Suprapubic skin (tissue), 4 donors: ENCODE measurements at regions not wholly inside any gene's neighbourhood (a gene's known extent, or its start where the extent isn't known, plus 50 kb on each side); places are given as distances from the start of the nearest gene placed in this dataset.
"Not testable (repeated sequence)": the region's sequence is repeated elsewhere in the genome, so short reads cannot be mapped to it uniquely, and the experiment has no call there.

Source experiments
- DNase-seq, 2 donors: peaks; one replicate each; pipeline ENCODE4 v3.0.0-alpha.2; 2019; ENCODE audit warnings: low spot score in 2 of 2
- H3K27ac ChIP-seq: fragments of 200-600 bp; sonication (generic); one replicate; pipeline ENCODE4 v1.5.1; 2019
- H3K27me3 ChIP-seq: fragments of 200-600 bp; sonication (generic); one replicate; pipeline ENCODE4 v1.5.1; 2019
- H3K36me3 ChIP-seq: fragments of 200-600 bp; sonication (generic); one replicate; pipeline ENCODE4 v1.5.1; 2019
- H3K4me1 ChIP-seq: fragments of 200-600 bp; sonication (generic); one replicate; pipeline ENCODE4 v1.5.1; 2019
- H3K4me3 ChIP-seq: fragments of 200-600 bp; sonication (generic); one replicate; pipeline ENCODE4 v1.5.1; 2019; ENCODE audit warnings: mild to moderate bottlenecking
- H3K9me3 ChIP-seq: fragments of 200-600 bp; sonication (generic); one replicate; pipeline ENCODE4 v1.5.1; 2019
- CTCF ChIP-seq, 2 donors: fragments of 200-600 bp in 1 of 2; fragments of 450-650 bp in 1 of 2; sonication (generic) in 1 of 2; IDR thresholded peaks; one replicate each; pipeline ENCODE4 v1.5.1; 2016 to 2019; ENCODE audit warnings: antibody characterized with exemption in 2 of 2, mild to moderate bottlenecking in 1 of 2, moderate library complexity in 1 of 2
- EP300 ChIP-seq: sonication (generic); formaldehyde crosslinking; IDR thresholded peaks from one replicate; pipeline ENCODE4 v1.6.1; 2017; ENCODE audit warnings: antibody characterized with exemption
- POLR2A ChIP-seq, 2 donors: fragments of 450-650 bp; IDR thresholded peaks; one replicate each; pipeline ENCODE4 v1.6.1; 2017; ENCODE audit warnings: antibody characterized with exemption in 2 of 2, mild to moderate bottlenecking in 2 of 2, moderate library complexity in 2 of 2
- POLR2AphosphoS5 ChIP-seq, 3 donors: sonication (generic); formaldehyde crosslinking; IDR thresholded peaks; one replicate each; pipeline ENCODE4 v1.6.1; 2017; ENCODE audit warnings: antibody characterized with exemption in 3 of 3
- WGBS: methylation state at CpG from one replicate; pipeline ENCODE4 v1.1.5; 2018; 5-methylcytosine and 5-hydroxymethylcytosine counted together

GRCh38 chr14:86321151-86321550 is 791.2 kb downstream of the FLRT2 start:
- Histone ChIP-seq H3K4me3 (no peak overlapping the region), H3K9me3 (no peaks in the 10 kb centered on the region), H3K36me3 (no peaks in the 10 kb centered on the region), H3K27me3 (no peaks in the 10 kb centered on the region), H3K27ac (no peak overlapping the region), H3K4me1 (no peaks in the 10 kb centered on the region)
- TF ChIP-seq EP300: no peak
- no peak for TF ChIP-seq POLR2AphosphoS5 (IDR thresholded peaks at IDR 0.05)
- TF ChIP-seq POLR2A (IDR thresholded peaks at IDR 0.05): no peak
- TF ChIP-seq CTCF (IDR thresholded peaks at IDR 0.05): no peak
- no peak for DNase-seq
- WGBS: 66% methylated on average over 3 of the region's 3 CpGs

- H3K27ac ChIP-seq: not testable (repeated sequence)
- WGBS: 93% methylated on average over 18 of the region's 19 CpGs
These were observed 782.3 kb downstream of the FLRT2 start for GRCh38 chr14:86312154-86312665.

GRCh38 chr14:86311151-86311550 is 781.2 kb downstream of the FLRT2 start:
- no peak overlapping the region for H3K27ac ChIP-seq
- H3K4me3 ChIP-seq: no peak overlapping the region
- H3K9me3 ChIP-seq: no peaks in the 10 kb centered on the region
- no peaks in the 10 kb centered on the region for H3K27me3 ChIP-seq
- TF ChIP-seq CTCF (IDR thresholded peaks at IDR 0.05) (no peak), POLR2AphosphoS5 (IDR thresholded peaks at IDR 0.05) (no peak), POLR2A (IDR thresholded peaks at IDR 0.05) (no peak), EP300 (no peak)
- no peaks in the 10 kb centered on the region for H3K36me3 ChIP-seq
- no peak for DNase-seq
- 75% methylated on average over 3 of the region's 3 CpGs for WGBS
- H3K4me1 ChIP-seq: no peaks in the 10 kb centered on the region

More at GRCh38 chr14:86312154-86312665, 782.3 kb downstream of the FLRT2 start:
- not testable (repeated sequence) for H3K27me3 ChIP-seq, H3K9me3 ChIP-seq, H3K4me3 ChIP-seq, H3K4me1 ChIP-seq, DNase-seq, H3K36me3 ChIP-seq

- Histone ChIP-seq H3K27ac (no peak overlapping the region), H3K4me1 (no peaks in the 10 kb centered on the region), H3K9me3 (no peaks in the 10 kb centered on the region), H3K27me3 (no peaks in the 10 kb centered on the region), H3K36me3 (no peaks in the 10 kb centered on the region), H3K4me3 (no peak overlapping the region)
- TF ChIP-seq POLR2AphosphoS5 (IDR thresholded peaks at IDR 0.05) (no peak), POLR2A (IDR thresholded peaks at IDR 0.05) (no peak), CTCF (IDR thresholded peaks at IDR 0.05) (no peak), EP300 (no peak)
- no peak for DNase-seq
These were observed 780.7 kb downstream of the FLRT2 start for GRCh38 chr14:86310611-86311010.

GRCh38 chr14:86310148-86310547 is 780.2 kb downstream of the FLRT2 start:
- 89% methylated on average over 6 of the region's 6 CpGs for WGBS
- Histone ChIP-seq H3K9me3 (no peaks in the 10 kb centered on the region), H3K4me1 (no peaks in the 10 kb centered on the region), H3K36me3 (no peaks in the 10 kb centered on the region), H3K4me3 (no peak overlapping the region), H3K27me3 (no peaks in the 10 kb centered on the region), H3K27ac (no peak overlapping the region)
- TF ChIP-seq EP300: no peak
- no peak for TF ChIP-seq POLR2AphosphoS5 (IDR thresholded peaks at IDR 0.05)
- no peak for TF ChIP-seq POLR2A (IDR thresholded peaks at IDR 0.05)
- no peak for TF ChIP-seq CTCF (IDR thresholded peaks at IDR 0.05)
- no peak for DNase-seq

- WGBS: 88% methylated on average over 2 of the region's 2 CpGs
- no peak for DNase-seq
These were observed 775.1 kb downstream of the FLRT2 start for GRCh38 chr14:86305058-86305457.

More at GRCh38 chr14:86305058-86305457, 775.1 kb downstream of the FLRT2 start:
- Histone ChIP-seq H3K4me1 (no peaks in the 10 kb centered on the region), H3K27ac (no peak overlapping the region), H3K27me3 (no peaks in the 10 kb centered on the region), H3K36me3 (no peaks in the 10 kb centered on the region), H3K4me3 (no peak overlapping the region), H3K9me3 (no peaks in the 10 kb centered on the region)
- TF ChIP-seq POLR2A (IDR thresholded peaks at IDR 0.05) (no peak), CTCF (IDR thresholded peaks at IDR 0.05) (no peak), POLR2AphosphoS5 (IDR thresholded peaks at IDR 0.05) (no peak), EP300 (no peak)
